Stimulated activated CD4-positive, alpha-beta T cell treated with anti-CD3 and anti-CD28 coated beads, Interleukin-4, amount 100 ng/mL, for 1 hour (primary cell): ENCODE measurements at regions not wholly inside any gene's neighbourhood (a gene's known extent, or its start where the extent isn't known, plus 50 kb on each side); places are given as distances from the start of the nearest gene placed in this dataset.
"Not testable (repeated sequence)": the region's sequence is repeated elsewhere in the genome, so short reads cannot be mapped to it uniquely, and the experiment has no call there.

Experiments
- DNase-seq: peaks from one replicate; pipeline ENCODE4 v3.0.0-alpha.2; 2020

DNA sequence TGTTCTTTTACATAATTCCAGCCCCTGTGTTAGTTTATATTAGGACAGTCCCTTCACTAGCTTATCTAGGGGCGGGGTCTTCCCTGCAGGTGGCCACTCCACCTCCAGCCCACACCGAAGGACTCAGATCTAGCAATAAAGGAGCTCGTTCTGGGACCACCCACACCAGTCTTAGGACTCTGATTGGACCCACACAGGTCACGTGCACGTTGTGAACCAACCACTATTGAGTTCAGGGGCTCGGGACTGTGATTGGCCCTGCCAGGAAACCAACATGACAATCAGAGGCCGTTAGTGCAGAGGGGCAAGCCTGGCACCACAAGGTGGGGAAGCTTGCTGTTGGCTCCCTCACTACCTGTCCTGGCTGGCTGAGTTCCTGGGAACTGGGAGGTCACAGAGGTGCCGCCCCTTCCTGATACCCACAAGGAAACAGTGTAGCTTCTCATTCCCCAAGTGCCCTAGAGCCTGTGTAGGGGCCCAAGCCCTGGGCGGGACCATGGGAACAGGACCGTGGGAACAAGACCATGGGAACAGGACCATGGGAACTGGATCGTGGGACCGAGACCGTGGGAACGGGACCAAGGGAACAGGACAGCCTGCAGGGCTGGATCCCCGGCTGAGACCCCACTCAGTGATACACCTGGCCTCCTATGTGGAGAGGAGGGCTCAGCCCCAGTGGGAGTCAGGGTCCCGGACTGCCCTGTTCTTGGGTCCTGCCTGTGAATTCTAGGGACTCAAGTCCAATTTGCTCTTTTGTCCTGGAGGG lies 297.8 kb downstream of the ADGRD1 start:
- DNase-seq = no peak

DNA sequence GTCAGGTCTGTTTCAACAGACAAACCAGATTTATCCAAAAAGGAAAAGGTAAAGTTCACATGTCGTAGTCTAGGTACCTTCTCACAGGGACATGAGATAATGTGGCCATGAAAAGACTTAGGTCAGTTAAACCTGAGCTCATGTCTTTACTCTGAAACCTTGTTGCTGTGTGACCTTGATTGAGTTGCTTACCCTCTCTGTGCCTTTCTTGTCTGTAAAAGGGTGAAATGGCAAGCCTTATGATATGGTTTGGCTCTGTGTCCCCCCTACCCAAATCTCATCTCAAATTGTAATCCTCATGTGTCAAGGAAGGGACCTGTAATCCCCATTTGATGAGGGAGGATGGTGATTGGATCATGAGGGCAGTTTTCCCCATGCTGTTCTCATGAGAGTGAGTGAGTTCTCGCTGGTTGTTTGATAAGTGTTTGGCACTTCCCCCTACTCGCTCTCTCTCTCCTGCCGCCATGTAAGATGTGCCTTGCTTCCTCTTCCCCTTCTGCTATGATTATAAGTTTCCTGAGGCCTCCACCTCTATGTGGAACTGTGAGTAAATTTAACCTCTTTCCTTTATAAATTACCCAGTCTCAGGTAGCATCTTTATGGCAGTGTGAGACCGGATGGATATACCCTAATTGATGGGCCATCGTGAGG lies 299.8 kb downstream of the ADGRD1 start:
- no peak for DNase-seq

DNA sequence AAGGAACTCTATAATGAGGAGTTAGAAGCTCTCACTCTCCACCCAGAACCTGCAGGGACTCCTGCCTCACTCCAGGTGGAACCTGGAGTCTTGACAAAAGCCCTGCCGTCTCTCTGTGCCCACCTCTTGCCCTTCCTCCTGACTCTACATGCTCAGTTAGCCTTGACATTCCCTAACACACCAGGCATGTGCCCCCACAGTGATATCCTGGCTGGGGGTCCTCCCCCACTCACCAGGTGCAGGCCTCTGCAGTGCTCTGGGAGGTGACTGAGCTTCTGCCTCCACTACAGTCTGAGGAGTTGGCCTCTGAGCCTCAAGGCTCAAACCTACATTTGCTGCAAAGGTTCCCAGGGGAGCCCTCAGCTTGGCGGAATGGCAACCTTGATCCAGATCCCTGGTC lies 300.7 kb downstream of the ADGRD1 start:
- DNase-seq = no peak

DNA sequence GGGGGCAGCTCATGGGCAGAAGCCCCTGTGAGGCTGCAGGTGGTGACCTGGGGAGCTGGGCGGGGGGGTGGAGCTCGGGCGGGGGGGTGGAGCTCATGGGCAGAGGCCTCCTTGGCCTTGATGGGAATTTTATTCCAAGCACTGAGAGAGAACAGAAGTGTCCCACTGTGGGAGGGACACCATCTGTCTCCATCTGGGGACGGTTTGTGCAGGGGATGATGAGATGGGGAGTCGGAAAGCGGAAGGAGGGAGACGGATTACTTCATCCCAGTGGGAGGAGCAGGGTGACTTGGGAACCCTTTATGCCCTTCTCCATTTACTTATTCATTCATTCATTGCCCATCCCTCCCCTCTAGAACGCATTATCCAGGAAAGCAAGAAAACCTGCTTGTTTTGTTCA lies 304.7 kb downstream of the ADGRD1 start:
- DNase-seq = no peak

DNA sequence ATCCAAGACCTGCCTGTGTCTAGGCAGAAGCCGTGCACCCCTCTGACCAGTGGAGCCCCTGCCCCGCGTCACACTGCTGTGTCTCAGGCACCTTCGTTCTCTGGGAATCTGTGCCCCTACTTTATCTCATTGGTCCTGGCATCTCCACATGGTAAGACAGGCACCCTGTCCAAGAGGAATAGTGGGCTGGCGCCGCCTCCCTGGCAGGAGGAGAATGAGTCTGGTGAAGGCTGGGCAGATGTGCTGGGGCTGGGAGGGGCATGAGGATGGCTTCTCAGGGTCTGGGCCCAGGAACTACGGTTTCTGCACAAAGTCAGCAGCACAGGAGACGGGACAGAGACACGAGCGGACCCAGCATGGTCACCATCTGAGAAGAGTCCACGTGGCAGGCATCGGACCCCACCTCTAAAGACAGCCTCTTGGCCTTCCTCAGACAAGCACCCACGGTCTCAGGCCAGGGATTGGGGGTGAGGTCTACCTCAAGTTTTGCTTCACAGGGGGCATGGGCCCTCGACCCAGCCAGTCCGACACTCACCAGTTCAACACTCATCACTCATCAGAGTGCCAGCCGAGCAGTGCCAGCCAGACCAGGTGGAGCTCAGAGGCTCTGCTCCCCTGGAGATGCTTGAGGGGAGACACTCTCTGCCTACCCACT lies 306.7 kb downstream of the ADGRD1 start:
- DNase-seq = no peak

DNA sequence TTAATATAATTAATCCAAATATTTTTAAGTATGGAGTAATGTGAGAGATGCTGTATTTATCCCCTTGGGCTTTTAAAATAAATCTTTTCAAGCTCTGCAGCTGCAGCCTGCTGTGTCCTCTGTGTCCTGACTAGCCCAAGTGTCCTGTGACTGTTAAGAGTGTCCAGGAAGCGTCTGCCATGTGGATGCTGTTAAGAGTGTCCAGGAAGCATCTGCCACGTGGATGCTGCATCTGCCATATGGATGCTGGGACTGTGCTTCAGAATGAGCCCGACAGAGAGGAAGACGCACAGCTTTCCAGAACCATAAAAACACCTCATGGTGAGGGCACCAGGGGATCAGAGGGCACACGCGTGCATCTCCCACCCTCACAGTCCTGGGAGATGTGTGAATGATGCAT lies 307.2 kb downstream of the ADGRD1 start:
- DNase-seq = no peak

DNA sequence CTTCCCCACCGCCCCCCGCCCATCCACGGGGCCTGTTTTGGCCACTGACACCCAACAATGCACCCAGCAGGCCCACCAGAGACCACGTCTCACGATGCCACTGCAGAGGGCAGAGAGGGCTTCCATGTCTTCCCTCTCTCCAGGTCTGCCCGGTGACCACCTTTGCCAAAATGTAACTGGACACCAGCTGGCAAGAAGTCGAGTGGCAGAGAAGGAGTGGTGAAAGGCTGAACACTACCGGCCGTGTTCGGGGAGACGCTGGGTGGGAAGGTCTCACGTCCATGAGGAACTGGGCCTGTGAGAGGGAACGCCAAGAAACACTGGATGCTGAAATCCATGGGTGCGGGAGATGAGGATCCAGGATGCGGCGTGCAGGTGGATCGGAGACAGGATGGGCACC lies 308.2 kb downstream of the ADGRD1 start:
- DNase-seq = no peak

DNA sequence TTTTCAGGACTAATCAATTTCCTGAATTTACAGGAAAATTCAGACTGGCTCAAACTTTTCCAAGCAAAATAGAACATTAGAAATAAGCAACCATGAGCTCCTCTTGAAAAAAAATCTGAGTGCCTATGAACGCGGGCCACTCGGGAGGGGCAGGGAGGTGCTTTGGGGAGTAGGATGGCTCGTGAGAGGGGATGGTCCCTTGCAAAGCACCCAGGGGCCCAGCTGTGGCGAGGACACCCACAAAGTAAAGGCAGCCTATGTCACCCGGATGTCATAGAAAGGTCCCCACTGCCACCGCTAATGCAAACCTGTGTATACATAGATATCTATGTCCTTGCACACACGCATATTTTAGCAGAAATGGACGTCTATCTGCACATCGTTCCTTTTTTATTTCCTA lies 309.9 kb downstream of the ADGRD1 start:
- no peak for DNase-seq

DNA sequence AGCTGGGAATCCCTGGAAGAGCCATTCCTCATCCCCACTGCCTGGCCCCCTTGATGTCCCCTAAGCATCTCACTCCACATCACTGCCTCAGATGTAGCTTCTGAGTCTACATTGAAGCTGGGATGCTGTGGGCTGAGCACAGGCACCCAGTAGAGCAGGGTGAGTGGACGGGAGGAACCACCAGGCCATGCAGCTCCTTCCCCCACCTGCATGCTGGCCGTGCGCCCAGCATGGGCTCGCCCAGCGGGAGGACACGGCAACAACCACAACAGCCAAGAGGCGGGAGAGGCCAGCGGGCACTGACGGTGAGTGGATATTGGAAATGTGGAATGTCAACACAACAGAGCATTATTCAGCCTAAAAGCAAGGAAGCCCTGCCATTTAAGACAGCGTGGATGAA lies 310.9 kb downstream of the ADGRD1 start:
- no peak for DNase-seq

DNA sequence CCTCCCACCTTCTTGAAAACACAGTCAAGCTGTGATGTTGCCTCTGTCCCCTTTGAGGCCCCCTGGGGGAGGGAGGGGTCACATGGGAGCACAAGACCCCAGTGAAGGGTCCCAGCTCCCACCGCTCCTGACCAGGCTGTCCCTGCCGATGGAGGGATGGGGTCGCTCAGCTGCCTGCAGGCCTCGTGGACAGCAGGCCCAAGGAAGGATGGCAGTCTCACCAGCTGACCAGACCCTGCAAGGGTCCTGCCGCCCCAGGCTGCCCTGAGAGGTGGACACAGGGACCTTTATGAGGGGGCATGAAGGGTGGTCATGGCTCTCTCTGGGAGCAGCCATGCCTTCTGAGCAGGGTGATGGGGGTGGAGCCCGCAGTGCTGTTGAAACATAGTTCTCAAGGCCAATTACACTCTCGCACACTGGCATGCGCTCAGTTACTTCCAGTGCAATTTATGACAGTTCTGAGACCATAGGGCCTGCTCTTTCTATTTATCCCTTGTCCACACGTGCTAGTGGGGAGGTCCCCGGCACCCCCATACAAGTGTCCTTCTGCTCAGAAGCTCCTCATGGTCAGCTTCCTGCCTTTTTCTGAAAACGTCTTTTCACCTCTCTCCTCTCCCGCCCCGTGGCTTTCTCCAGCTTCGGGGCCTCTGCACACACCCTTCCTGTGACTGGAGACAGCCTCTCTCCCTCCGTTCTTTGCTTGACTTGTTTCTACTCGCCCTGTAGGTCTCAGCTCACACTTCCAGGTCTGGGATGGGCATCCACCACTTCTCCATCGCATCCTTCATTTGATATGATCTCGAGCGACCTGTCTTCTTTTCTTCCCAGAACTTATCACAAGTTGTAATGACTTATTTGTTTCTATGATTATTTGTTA lies 313.1 kb downstream of the ADGRD1 start:
- DNase-seq = no peak

DNA sequence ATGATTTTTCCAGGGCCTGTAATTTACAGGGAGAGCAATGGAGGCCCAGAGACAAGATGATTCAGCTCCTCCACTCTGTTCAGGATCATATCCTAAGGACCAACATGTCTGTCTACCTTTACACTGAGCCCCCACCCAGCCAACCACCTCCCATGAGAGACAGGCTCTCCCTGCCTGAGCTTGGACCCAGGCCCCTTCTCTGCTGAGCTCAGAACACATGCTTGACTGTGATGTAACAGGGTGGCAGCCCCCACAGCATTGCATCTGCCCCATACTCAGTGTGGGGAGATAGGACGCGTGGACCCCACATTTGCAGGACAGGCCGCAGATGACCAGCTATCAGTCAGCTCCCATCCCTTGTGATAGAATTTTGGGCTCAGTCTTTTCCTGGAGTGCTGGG lies 313.9 kb downstream of the ADGRD1 start:
- no peak for DNase-seq

DNA sequence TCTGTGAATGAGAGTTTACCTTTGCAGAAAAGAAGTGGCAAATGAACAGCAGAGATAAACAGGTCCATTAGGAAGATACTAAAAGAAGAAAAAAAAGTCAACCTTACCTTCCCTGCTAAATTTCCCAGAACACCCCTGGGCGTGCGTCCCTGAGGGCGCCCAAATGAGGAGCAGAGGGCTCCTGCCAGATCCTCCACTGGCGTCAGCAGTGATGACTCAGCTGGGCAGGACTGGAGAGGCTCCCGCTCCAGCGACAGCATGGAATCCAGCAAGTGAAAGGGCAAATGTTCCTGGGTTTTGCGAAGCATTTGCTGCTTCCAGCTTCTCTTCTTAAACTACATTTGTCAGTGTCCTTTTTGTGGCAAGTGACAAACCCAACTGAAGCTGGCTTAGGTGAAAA lies 314.4 kb downstream of the ADGRD1 start:
- DNase-seq = not testable (repeated sequence)

DNA sequence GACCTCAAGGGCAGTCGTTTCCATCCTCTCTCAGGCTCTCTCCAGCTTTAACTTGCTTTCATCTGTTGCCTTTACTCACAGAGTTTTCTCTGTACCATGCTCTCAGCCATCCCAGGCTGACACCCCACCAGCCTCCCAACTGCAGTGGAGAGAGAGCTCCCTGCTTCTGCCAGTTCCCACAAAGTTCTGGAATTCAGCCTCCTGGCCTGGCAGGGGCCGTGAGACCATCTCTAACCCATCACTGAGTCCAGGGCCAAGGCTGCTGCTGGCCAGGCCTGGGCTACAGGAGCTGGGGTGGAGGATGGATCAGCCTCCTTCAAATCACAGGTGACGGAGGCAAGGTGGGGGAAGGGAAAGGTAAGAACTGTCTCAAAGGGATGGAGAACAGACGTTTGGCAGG lies 314.9 kb downstream of the ADGRD1 start:
- DNase-seq = not testable (repeated sequence)

DNA sequence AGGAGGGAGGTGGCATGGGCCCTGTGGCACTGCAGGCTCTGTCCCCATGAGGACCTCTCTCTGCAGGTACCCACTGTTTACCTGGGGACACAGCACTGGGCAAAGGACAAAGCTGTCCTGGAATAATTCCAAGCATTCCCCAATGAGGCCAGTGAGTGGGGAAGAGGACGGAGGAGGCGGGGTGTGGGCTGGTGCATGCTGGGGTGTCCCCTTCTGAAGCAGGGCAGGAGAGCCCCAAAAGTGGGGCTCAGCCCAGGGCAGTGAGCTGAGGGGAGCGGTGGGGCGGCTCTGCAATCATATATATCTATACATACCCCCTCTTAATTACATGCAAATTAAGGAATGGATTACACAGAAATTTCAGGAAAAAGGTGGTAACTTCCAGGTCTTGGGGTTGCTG lies 315.8 kb downstream of the ADGRD1 start:
- no peak for DNase-seq

DNA sequence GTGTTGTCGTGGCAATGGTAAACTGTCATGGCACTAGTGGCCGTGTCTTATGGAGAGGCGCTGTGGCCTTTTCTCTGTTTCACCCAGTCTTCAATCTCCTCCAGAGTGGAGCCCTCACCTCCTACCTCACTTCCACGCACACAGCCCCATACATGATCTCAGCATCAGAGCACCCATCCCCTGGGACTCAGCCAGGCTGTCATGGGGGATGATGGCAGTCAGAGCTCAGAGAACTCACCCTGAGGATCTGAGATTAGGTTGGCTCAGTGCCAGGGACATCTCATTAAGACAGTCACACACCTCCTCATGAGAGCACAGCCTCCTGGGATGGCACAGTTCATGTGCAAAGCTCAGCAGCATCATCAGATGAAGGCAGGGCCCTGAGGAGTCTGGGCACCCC lies 316.3 kb downstream of the ADGRD1 start:
- not testable (repeated sequence) for DNase-seq

DNA sequence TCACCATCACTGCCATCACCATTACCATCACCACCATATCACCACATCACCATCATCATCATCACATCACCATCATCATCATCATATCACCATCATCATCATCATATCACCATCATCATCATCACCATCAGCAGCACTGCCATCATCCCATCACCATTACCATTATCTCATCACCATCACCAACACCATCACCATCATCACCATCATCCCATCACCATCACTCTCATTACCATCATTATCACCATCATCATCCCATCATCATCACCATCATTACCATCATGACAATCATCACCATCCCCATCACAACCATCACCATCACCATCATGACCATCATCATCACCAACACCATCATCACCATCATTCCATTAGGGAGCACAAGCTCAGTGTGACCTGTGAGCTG lies 318.0 kb downstream of the ADGRD1 start:
- DNase-seq = no peak

DNA sequence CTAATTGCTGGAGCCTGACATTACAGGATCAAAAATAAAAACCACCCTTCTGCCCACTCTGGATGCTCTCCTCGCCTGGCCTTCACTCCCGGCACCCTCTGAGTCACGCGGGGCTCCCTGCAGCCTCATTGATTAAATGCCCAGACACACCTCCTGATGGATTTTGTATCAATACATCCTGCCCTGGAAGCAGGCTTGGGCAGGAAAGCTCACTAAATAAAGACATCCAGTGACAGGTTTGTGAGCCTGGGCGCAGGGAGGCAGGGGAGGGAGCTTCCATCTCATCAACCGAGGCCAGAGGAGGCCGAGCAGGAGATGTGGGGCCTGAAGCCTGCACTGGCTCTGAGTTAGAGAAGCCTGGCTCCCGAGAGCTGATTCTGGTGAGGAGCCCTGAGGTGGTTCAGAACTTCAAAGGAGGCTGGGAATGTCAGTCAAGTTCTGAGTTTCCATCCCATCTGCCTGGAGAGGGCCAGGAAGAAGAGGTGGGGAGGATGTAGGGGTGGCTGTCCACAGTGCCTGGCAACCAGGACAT lies 318.6 kb downstream of the ADGRD1 start:
- not testable (repeated sequence) for DNase-seq

DNA sequence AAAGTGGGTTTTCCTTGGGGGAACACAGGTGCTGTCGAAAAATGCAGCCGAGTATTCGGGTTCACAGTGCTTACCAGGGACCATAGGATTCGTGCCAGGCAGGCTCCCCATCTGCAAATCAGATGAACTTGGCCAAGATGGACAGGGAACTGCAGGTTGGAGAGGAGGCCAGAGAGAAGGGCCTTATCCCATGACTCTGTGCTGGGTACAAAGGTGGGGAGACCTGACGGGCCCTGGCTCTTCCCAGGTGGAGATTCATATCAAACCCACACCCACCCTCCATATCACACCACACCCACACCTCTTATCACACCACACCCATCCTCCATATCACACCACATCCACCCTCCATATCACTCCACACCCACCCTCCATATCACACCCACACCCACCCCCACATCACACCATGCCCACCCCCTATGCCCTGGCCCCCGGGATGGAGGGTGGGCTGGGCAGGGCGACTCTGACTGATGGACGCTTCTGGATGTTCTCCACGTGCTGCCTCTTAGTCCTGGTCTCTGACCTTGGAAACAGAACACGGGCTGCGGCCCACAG lies 319.7 kb downstream of the ADGRD1 start:
- DNase-seq = no peak

DNA sequence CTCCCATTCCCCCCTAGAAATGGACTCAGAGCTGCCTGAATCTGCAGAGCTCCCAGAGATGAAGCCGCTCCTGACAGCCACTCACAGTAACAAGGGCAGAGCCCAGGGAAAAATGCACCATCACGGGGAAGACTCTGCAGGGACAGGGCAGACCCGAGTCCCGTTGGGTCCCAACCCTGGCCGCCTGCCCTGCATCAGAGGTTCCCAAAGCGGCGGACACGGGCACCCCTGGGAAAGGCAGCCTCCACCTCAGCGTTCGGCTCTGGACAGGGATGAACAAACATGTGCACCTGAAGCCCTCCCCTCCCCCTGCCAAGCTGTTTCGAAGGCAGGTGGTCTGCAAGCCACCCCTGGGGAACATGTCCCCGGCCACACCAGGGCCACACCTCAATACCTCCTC lies 320.4 kb downstream of the ADGRD1 start:
- DNase-seq = no peak

DNA sequence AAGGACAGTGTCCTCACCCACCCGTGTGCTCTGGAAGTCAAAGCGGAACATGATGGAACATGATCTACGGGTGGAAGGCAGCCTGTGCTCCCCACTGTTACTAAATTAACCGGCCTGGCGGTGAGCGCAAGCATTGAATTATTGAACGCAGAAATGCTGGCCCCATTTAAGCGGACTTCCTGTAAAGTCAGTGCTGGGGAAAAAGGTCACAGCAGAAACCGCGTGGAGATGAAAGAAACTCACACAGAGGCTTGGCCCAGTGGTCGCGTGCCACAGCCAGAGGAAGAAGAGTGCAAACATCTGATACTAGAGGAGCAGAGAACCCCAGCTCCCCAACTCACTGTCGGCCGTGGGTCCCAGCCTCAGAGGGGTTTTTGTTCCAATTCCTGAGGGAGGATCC lies 321.2 kb downstream of the ADGRD1 start:
- no peak for DNase-seq

DNA sequence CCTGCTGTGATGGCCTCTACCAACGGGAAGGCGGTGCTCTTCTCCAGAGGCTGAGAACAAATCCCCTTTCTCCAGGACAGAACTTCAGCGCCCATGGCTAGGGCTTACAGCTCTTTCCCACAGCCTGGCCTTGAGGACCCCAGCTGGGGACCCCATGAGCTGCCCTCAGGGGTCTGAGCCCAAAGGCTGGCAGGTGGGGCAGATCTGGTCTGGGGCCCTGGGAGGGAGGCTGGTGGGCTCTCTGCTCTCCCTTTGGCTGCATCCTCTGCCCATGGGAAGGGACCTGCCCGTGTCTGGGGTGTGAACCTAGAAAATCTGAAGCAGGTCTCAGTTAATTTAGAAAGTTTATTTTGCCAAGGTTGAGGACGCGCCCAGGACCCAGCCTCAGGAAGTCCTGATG lies 322.1 kb downstream of the ADGRD1 start:
- DNase-seq = no peak

DNA sequence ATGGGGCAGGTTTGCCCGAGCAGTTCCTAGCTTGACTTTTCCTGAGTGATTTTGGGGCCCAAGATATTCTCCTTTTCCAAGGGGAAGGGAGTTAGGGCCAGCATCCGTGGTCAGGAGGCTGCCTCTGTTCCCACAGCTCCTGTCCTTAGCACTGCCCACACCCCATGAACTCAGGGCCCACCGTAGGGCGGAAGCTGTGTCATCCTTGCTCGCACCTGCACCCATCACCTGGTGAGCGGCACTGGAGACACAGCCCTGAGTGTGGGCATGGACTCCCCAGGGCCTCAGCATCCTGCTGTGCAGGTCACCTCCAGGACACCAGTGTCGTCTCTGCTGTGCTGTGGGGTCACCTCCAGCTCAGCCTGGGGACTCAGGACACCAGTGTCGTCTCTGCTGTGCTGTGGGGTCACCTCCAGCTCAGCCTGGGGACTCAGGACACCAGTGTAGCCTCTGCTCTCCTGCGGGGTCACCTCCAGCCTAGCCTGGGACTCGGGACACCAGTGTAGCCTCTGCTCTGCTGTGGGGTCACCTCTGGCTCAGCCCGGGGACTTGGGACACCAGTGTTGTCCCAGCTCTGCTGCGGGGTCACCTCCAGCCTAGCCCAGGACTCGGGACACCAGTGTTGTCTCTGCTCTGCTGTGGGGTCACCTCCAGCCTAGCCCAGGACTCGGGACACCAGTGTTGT lies 322.9 kb downstream of the ADGRD1 start:
- DNase-seq = no peak
